Mesothelial cell of epicardium (in vitro differentiated cells): ENCODE measurements at regions not wholly inside any gene's neighbourhood (a gene's known extent, or its start where the extent isn't known, plus 50 kb on each side); places are given as distances from the start of the nearest gene placed in this dataset.

Experiments used
- DNase-seq, 2 experiments: peaks; one replicate each; pipeline ENCODE4 v3.0.0; 2021; ENCODE audit warnings: low spot score in 2 of 2; ENCODE audit not compliant: unreplicated experiment in 2 of 2
- H3K27ac Mint-ChIP-seq: 2 replicates; pipeline ENCODE4 v1.8.0; 2021; ENCODE audit warnings: mixed read lengths
- H3K27me3 Mint-ChIP-seq: 2 replicates; pipeline ENCODE4 v1.8.0; 2021; ENCODE audit warnings: low read depth, mixed read lengths
- H3K36me3 Mint-ChIP-seq: 2 replicates; pipeline ENCODE4 v1.8.0; 2021; ENCODE audit warnings: mixed read lengths
- H3K4me1 Mint-ChIP-seq: 2 replicates; pipeline ENCODE4 v1.8.0; 2021; ENCODE audit warnings: mixed read lengths
- H3K4me3 Mint-ChIP-seq: 2 replicates; pipeline ENCODE4 v1.8.0; 2021; ENCODE audit warnings: mild to moderate bottlenecking, moderate library complexity, mixed read lengths
- H3K9me3 Mint-ChIP-seq: 2 replicates; pipeline ENCODE4 v1.8.0; 2021; ENCODE audit warnings: mixed read lengths
- TF ChIP-seq, protein P1 (sequence below): fragments of 200-600 bp; sonication (generic); IDR thresholded peaks from one replicate; pipeline ENCODE4 v1.5.0; 2021; ENCODE audit warnings: antibody characterized with exemption; ENCODE audit not compliant: unreplicated experiment

DNA sequence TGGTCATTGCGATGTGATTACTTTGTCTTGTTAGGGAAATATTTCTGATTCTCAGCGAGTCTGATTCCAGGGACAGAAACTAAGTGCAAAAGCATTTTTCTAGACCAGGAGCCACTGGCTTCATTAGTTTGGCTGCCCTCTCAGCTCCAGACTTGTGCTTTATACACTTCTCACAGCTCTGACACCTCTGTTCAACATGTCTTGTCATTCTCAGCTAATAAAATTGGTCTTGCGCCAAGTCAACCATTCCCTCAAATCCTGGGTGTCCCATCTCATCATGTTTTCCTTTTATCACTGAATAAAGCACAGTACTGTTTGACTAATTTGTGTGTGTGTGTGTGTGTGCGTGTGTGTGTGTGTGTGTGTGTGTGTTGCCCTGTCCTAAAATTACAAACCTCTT, 215.5 kb upstream of the EPHA4 start:
- Mint-ChIP-seq H3K27me3 (no peaks in the 10 kb centered on the region), H3K36me3 (no peaks in the 10 kb centered on the region), H3K4me1 (peaks cover 2% of the 10 kb centered on the region), H3K9me3 (peaks cover 19% of the 10 kb centered on the region), H3K27ac (no peak overlapping the region), H3K4me3 (no peak overlapping the region)
- DNase-seq: no peak
- TF ChIP-seq, protein P1, sequence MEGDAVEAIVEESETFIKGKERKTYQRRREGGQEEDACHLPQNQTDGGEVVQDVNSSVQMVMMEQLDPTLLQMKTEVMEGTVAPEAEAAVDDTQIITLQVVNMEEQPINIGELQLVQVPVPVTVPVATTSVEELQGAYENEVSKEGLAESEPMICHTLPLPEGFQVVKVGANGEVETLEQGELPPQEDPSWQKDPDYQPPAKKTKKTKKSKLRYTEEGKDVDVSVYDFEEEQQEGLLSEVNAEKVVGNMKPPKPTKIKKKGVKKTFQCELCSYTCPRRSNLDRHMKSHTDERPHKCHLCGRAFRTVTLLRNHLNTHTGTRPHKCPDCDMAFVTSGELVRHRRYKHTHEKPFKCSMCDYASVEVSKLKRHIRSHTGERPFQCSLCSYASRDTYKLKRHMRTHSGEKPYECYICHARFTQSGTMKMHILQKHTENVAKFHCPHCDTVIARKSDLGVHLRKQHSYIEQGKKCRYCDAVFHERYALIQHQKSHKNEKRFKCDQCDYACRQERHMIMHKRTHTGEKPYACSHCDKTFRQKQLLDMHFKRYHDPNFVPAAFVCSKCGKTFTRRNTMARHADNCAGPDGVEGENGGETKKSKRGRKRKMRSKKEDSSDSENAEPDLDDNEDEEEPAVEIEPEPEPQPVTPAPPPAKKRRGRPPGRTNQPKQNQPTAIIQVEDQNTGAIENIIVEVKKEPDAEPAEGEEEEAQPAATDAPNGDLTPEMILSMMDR: no peak

DNA sequence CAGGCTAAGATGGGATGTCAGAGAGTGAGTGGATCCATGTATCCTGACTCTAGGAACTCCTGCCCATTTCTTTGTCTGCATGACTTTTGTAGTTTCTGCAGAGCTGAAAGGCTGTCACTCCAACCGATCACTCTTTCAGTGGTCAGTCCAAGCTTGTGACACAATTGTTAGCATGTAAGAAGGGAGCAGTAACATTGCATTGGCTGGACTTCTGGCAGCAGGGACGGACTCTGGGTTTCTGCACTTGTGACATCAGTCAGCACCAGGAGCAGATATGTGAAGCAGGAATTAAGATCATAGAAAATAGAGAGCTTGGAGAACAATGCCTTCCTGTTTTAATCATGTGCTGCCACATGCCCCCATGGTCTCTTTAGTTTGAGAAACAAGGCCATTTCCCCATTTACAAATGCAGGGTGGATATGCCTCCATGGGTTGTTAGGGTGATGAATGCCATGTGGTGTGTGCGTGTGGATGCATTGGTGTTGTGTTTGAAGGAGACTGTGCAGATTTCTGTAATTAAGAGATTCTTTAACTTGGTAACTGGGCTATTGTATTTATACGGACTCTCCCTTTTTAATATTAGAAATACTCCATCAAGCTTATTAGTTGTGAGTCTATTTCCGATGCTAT, 214.3 kb upstream of the EPHA4 start:
- TF ChIP-seq, protein P1: no peak
- no peaks in the 10 kb centered on the region for H3K27me3 Mint-ChIP-seq
- H3K4me1 Mint-ChIP-seq: peaks cover 5% of the 10 kb centered on the region
- H3K27ac Mint-ChIP-seq: no peak overlapping the region
- no peaks in the 10 kb centered on the region for H3K36me3 Mint-ChIP-seq
- H3K9me3 Mint-ChIP-seq: peaks cover 13% of the 10 kb centered on the region
- H3K4me3 Mint-ChIP-seq: no peak overlapping the region
- no peak for DNase-seq

DNA sequence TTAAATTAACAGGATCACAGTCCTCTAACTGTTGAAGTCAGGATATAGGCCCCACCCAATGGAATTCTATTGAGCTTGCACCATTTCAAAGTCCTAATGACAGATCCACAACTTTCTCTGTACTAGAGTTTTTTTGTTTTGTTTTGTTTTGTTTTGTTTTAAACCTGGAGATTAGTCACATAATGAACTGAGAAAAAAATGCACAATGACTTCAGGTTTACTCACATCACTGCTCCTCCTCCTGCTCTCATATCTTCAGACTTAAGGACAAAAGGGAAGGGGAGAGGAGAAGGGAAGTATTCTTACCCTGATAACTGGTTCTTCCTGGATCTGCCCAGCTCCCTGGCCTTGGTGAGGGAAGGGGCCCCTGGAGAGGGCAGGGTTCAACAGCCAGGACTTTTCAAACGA, 208.2 kb upstream of the EPHA4 start:
- TF ChIP-seq, protein P1: no peak
- Mint-ChIP-seq H3K4me3 (no peak overlapping the region), H3K27ac (peak overlapping the region; percentile 76)

DNA sequence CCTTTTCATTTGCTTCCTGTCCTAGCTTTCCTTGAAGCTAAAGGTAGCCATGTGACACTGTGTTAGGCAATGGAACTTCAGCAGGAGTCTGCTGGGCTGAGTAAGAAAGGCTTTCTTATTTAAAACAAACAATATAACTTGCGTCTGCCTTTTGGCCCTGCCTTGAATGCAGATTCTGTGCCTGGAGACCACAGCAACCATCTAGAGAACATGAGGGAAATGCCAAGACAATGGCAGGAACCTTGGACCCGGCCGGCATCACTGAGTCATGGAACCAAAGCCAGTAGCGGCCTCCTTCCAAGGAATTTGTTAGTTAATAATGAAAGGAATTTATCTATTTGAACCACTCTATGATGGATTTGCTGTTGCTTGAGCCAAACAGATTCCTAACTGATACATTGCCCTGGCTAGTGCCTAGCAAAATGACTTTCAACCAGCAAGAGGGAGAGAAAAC, 207.5 kb upstream of the EPHA4 start:
- Mint-ChIP-seq H3K9me3 (peaks cover 10% of the 10 kb centered on the region), H3K27ac (peak overlapping the region; percentile 76), H3K4me3 (no peak overlapping the region), H3K27me3 (no peaks in the 10 kb centered on the region), H3K4me1 (peaks cover 34% of the 10 kb centered on the region), H3K36me3 (no peaks in the 10 kb centered on the region)
- TF ChIP-seq, protein P1: no peak
- DNase-seq: no peak

More for the DNA sequence above, 208.2 kb upstream of the EPHA4 start:
- no peaks in the 10 kb centered on the region for H3K36me3 Mint-ChIP-seq
- H3K4me1 Mint-ChIP-seq: peaks cover 34% of the 10 kb centered on the region
- no peak for DNase-seq
- peaks cover 10% of the 10 kb centered on the region for H3K9me3 Mint-ChIP-seq
- no peaks in the 10 kb centered on the region for H3K27me3 Mint-ChIP-seq

DNA sequence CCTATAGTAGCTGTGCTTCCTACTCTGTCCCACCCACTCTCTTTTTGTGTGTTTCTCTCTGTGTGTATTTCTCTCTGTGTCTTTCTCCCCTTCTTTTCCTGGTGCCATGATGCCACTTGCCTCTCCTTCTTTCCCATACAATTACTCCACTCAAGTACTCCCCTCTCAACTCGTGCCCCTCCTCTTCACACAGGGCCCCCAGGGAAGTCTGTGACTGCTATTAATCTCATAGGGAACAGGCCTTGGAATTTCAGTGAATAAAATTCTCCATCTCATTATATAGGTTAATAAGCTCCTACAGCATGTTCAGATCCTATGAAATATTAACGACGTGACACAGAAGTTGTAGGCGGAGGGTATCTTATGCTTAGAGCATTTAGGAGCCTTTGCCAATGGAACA, 205.9 kb upstream of the EPHA4 start:
- no peak for DNase-seq
- Mint-ChIP-seq H3K4me1 (peaks cover 36% of the 10 kb centered on the region), H3K4me3 (no peak overlapping the region), H3K27ac (peak overlapping the region; percentile 66), H3K27me3 (no peaks in the 10 kb centered on the region), H3K9me3 (peaks cover 4% of the 10 kb centered on the region), H3K36me3 (no peaks in the 10 kb centered on the region)
- TF ChIP-seq, protein P1: no peak
